ENCODE measurements at regions not wholly inside any gene's neighbourhood (a gene's known extent, or its start where the extent isn't known, plus 50 kb on each side); places are given as distances from the start of the nearest gene placed in this dataset.

DNA sequence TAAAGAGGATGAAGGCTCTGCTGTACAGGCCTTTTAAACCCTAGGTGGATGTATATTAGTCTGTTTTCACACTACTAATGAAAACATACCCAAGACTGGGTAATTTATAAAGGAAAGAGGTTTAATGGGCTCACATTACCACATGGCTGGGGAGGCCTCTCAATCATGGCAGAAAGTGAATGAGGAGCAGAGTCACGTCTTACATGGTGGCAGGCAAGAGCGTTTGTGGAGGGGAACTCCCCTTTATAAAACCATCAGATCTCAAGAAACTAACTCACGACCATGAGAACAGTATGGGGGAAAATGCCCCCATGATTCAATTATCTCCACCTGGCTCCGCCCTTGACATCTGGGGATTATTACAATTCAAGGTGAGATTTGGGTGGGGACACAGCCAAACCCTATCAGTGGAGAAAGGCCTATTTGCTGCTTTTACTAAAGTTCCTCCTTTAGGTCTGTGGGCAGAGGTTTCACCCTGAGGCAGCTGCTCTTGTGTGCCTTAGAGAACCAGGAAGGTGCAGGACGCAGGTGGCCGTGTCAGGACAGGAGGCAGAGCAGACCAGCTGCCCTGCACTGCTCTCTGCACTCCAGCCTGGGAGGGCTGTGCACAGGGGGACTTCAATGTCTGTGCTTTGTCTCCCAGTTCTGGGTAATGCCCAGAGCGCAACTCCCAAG, 178.8 kb upstream of the HDAC4 start:
- no peak for TF ChIP-seq GATA2 (IDR thresholded peaks at IDR 0.05; ENCODE audit: low read depth, low read length)
- no peak for TF ChIP-seq GATA3 (IDR thresholded peaks at IDR 0.05; ENCODE audit: low read depth, low read length)

Data from SH-SY5Y (cell line).